ENCODE measurements at regions not wholly inside any gene's neighbourhood (a gene's known extent, or its start where the extent isn't known, plus 50 kb on each side); places are given as distances from the start of the nearest gene placed in this dataset.
"Not testable (repeated sequence)": the region's sequence is repeated elsewhere in the genome, so short reads cannot be mapped to it uniquely, and the experiment has no call there.

GRCh38 chr1:22196041-22196440 lies 53.1 kb upstream of the WNT4 start:
- DNase-seq (ENCODE audit: low read depth): no peak

GRCh38 chr1:22196641-22197040 lies 53.7 kb upstream of the WNT4 start:
- no peak for DNase-seq (ENCODE audit: low read depth)

- no peak for DNase-seq (ENCODE audit: low read depth)
These were observed 54.7 kb upstream of the WNT4 start for GRCh38 chr1:22197644-22198043.

GRCh38 chr1:22201023-22201422 lies 58.1 kb upstream of the WNT4 start:
- no peak for DNase-seq (ENCODE audit: low read depth)

GRCh38 chr1:22203335-22203734 lies 60.4 kb upstream of the WNT4 start:
- DNase-seq (ENCODE audit: low read depth): no peak

GRCh38 chr1:22204057-22204840 lies 61.4 kb upstream of the WNT4 start:
- DNase-seq (ENCODE audit: low read depth): no peak

GRCh38 chr1:22204989-22205913 lies 62.4 kb upstream of the WNT4 start:
- DNase-seq (ENCODE audit: low read depth): no peak

- DNase-seq (ENCODE audit: low read depth): no peak
These were observed 63.7 kb upstream of the WNT4 start for GRCh38 chr1:22206551-22207125.

- no peak for DNase-seq (ENCODE audit: low read depth)
These were observed 64.8 kb upstream of the WNT4 start for GRCh38 chr1:22207511-22208267.

- DNase-seq (ENCODE audit: low read depth): no peak
These were observed 65.5 kb upstream of the WNT4 start for GRCh38 chr1:22208268-22208972.

- no peak for DNase-seq (ENCODE audit: low read depth)
These were observed 66.1 kb upstream of the WNT4 start for GRCh38 chr1:22208973-22209378.

- DNase-seq (ENCODE audit: low read depth): no peak
These were observed 67.3 kb upstream of the WNT4 start for GRCh38 chr1:22210176-22210575.

GRCh38 chr1:22210636-22211035 lies 67.7 kb upstream of the WNT4 start:
- no peak for DNase-seq (ENCODE audit: low read depth)

GRCh38 chr1:22211459-22211858 lies 68.6 kb upstream of the WNT4 start:
- DNase-seq (ENCODE audit: low read depth): not testable (repeated sequence)

GRCh38 chr1:22212400-22213233 lies 69.7 kb upstream of the WNT4 start:
- DNase-seq (ENCODE audit: low read depth): no peak

GRCh38 chr1:22216210-22216883 lies 73.5 kb upstream of the WNT4 start:
- no peak for DNase-seq (ENCODE audit: low read depth)

GRCh38 chr1:22216966-22217365 lies 74.1 kb upstream of the WNT4 start:
- no peak for DNase-seq (ENCODE audit: low read depth)

GRCh38 chr1:22217811-22218460 lies 75.0 kb upstream of the WNT4 start:
- DNase-seq (ENCODE audit: low read depth): no peak

- DNase-seq (ENCODE audit: low read depth): no peak
These were observed 75.8 kb upstream of the WNT4 start for GRCh38 chr1:22218618-22219250.
